HG03139 (cell line): ENCODE measurements at regions not wholly inside any gene's neighbourhood (a gene's known extent, or its start where the extent isn't known, plus 50 kb on each side); places are given as distances from the start of the nearest gene placed in this dataset.
"Not testable (repeated sequence)": the region's sequence is repeated elsewhere in the genome, so short reads cannot be mapped to it uniquely, and the experiment has no call there.

Source experiments
- ATAC-seq: cut with Tn5 transposase; IDR thresholded peaks from one replicate; pipeline ENCODE4 v1.9.1; 2021; ENCODE audit not compliant: unreplicated experiment

- ATAC-seq = no peak
Observed at GRCh38 chr3:94472511-94472910, 409.6 kb downstream of the NSUN3 start.

- no peak for ATAC-seq
Observed at GRCh38 chr3:94481226-94481898, 418.5 kb downstream of the NSUN3 start.

- no peak for ATAC-seq
Observed at GRCh38 chr3:94482686-94483085, 419.8 kb downstream of the NSUN3 start.

- ATAC-seq = no peak
Observed at GRCh38 chr3:94483403-94483802, 420.5 kb downstream of the NSUN3 start.

GRCh38 chr3:94494992-94495391, 432.1 kb downstream of the NSUN3 start:
- ATAC-seq = no peak

- ATAC-seq = no peak
Observed at GRCh38 chr3:94500146-94500545, 437.3 kb downstream of the NSUN3 start.

GRCh38 chr3:94507354-94507753, 444.5 kb downstream of the NSUN3 start:
- ATAC-seq = not testable (repeated sequence)

GRCh38 chr3:94512876-94513275, 450.0 kb downstream of the NSUN3 start:
- no peak for ATAC-seq

GRCh38 chr3:94513600-94513999, 450.7 kb downstream of the NSUN3 start:
- no peak for ATAC-seq

- ATAC-seq = no peak
Observed at GRCh38 chr3:94515983-94516382, 453.1 kb downstream of the NSUN3 start.

GRCh38 chr3:94520364-94520763, 457.5 kb downstream of the NSUN3 start:
- no peak for ATAC-seq

- ATAC-seq = no peak
Observed at GRCh38 chr3:94522488-94522887, 459.6 kb downstream of the NSUN3 start.

- ATAC-seq = no peak
Observed at GRCh38 chr3:94524102-94524919, 461.4 kb downstream of the NSUN3 start.

- no peak for ATAC-seq
Observed at GRCh38 chr3:94525043-94525442, 462.2 kb downstream of the NSUN3 start.

GRCh38 chr3:94529816-94530215, 467.0 kb downstream of the NSUN3 start:
- ATAC-seq = no peak

- ATAC-seq = no peak
Observed at GRCh38 chr3:94532951-94533350, 470.1 kb downstream of the NSUN3 start.

GRCh38 chr3:94539937-94540336, 477.1 kb downstream of the NSUN3 start:
- no peak for ATAC-seq

GRCh38 chr3:94543161-94543560, 480.3 kb downstream of the NSUN3 start:
- no peak for ATAC-seq

- no peak for ATAC-seq
Observed at GRCh38 chr3:94544131-94544789, 481.4 kb downstream of the NSUN3 start.

- no peak for ATAC-seq
Observed at GRCh38 chr3:94548581-94549316, 485.9 kb downstream of the NSUN3 start.

GRCh38 chr3:94561094-94561493, 498.2 kb downstream of the NSUN3 start:
- ATAC-seq = no peak
